OCI-LY7 (cell line): ENCODE measurements at regions not wholly inside any gene's neighbourhood (a gene's known extent, or its start where the extent isn't known, plus 50 kb on each side); places are given as distances from the start of the nearest gene placed in this dataset.
"Not testable (repeated sequence)": the region's sequence is repeated elsewhere in the genome, so short reads cannot be mapped to it uniquely, and the experiment has no call there.

Source experiments
- CTCF ChIP-seq: fragments of 200-600 bp; sonication (generic); conservative IDR thresholded peaks from 2 replicates; pipeline ENCODE4 v1.5.1; 2014; ENCODE audit warnings: mild to moderate bottlenecking, antibody characterized with exemption, low read length, moderate library complexity, mixed read lengths
- EZH2phosphoT487 ChIP-seq: fragments of 200-600 bp; sonication (generic); IDR thresholded peaks from 2 replicates; pipeline ENCODE4 v1.6.1; 2018; ENCODE audit warnings: low read depth, borderline replicate concordance, mild to moderate bottlenecking, mixed run types, antibody characterized with exemption, low read length, moderate library complexity, mixed read lengths

- TF ChIP-seq CTCF, EZH2phosphoT487: not testable (repeated sequence)
These were observed 211.0 kb downstream of the ATP6V0E2 start for GRCh38 chr7:150084724-150085123.
